Nephron progenitor cell (in vitro differentiated cells): ENCODE measurements at regions not wholly inside any gene's neighbourhood (a gene's known extent, or its start where the extent isn't known, plus 50 kb on each side); places are given as distances from the start of the nearest gene placed in this dataset.
A peak's percentile ranks its signal among the peaks of the same experiment; 100 is the strongest.

Experiments
- DNase-seq: peaks from one replicate; pipeline ENCODE4 v3.0.0; 2021
- H3K27ac Mint-ChIP-seq: 2 replicates; pipeline ENCODE4 v1.8.0; 2021; ENCODE audit warnings: mild to moderate bottlenecking, moderate library complexity, mixed read lengths
- H3K27me3 Mint-ChIP-seq: 2 replicates; pipeline ENCODE4 v1.8.0; 2021; ENCODE audit warnings: mild to moderate bottlenecking, low read depth, mixed read lengths; ENCODE audit not compliant: poor library complexity
- H3K36me3 Mint-ChIP-seq: 2 replicates; pipeline ENCODE4 v1.8.0; 2021; ENCODE audit warnings: low read depth, mixed read lengths
- H3K4me1 Mint-ChIP-seq: 2 replicates; pipeline ENCODE4 v1.8.0; 2021; ENCODE audit warnings: mixed read lengths
- H3K4me3 Mint-ChIP-seq: 2 replicates; pipeline ENCODE4 v1.8.0; 2021; ENCODE audit warnings: mild to moderate bottlenecking, moderate library complexity, mixed read lengths
- H3K9me3 Mint-ChIP-seq: 2 replicates; pipeline ENCODE4 v1.8.0; 2021; ENCODE audit warnings: mild to moderate bottlenecking, moderate library complexity, mixed read lengths
- CTCF ChIP-seq: fragments of 200-600 bp; sonication (generic); IDR thresholded peaks from 2 replicates; pipeline ENCODE4 v1.5.0; 2021; ENCODE audit warnings: antibody characterized with exemption

- no peak overlapping the region for H3K27ac Mint-ChIP-seq
- H3K4me1 Mint-ChIP-seq = no peaks in the 10 kb centered on the region
- no peaks in the 10 kb centered on the region for H3K36me3 Mint-ChIP-seq
- no peaks in the 10 kb centered on the region for H3K27me3 Mint-ChIP-seq
- H3K4me3 Mint-ChIP-seq = no peak overlapping the region
- H3K9me3 Mint-ChIP-seq = no peaks in the 10 kb centered on the region
- no peak for DNase-seq
- TF ChIP-seq CTCF = no peak
Observed at GRCh38 chr4:130356873-130357272, 1260.9 kb downstream of the C4orf33 start.

GRCh38 chr4:130359542-130359941 is 1263.6 kb downstream of the C4orf33 start:
- TF ChIP-seq CTCF = peak; percentile 36
- no peaks in the 10 kb centered on the region for H3K4me1 Mint-ChIP-seq
- H3K27me3 Mint-ChIP-seq = no peaks in the 10 kb centered on the region
- no peaks in the 10 kb centered on the region for H3K9me3 Mint-ChIP-seq
- DNase-seq = no peak
- H3K36me3 Mint-ChIP-seq = no peaks in the 10 kb centered on the region
- H3K4me3 Mint-ChIP-seq = no peak overlapping the region
- H3K27ac Mint-ChIP-seq = no peak overlapping the region

- Mint-ChIP-seq H3K9me3 (no peaks in the 10 kb centered on the region), H3K27ac (no peak overlapping the region), H3K4me3 (no peak overlapping the region), H3K36me3 (no peaks in the 10 kb centered on the region), H3K27me3 (no peaks in the 10 kb centered on the region), H3K4me1 (no peaks in the 10 kb centered on the region)
- no peak for DNase-seq
- no peak for TF ChIP-seq CTCF
Observed at GRCh38 chr4:130361616-130362015, 1265.7 kb downstream of the C4orf33 start.

- Mint-ChIP-seq H3K27ac (no peak overlapping the region), H3K4me3 (no peak overlapping the region), H3K27me3 (no peaks in the 10 kb centered on the region), H3K36me3 (no peaks in the 10 kb centered on the region), H3K9me3 (peaks cover 4% of the 10 kb centered on the region), H3K4me1 (no peaks in the 10 kb centered on the region)
- no peak for DNase-seq
- no peak for TF ChIP-seq CTCF
Observed at GRCh38 chr4:130368668-130369067, 1272.7 kb downstream of the C4orf33 start.

GRCh38 chr4:130393231-130393630 is 1297.3 kb downstream of the C4orf33 start:
- TF ChIP-seq CTCF = no peak
- no peak for DNase-seq
- no peaks in the 10 kb centered on the region for H3K36me3 Mint-ChIP-seq

GRCh38 chr4:130393642-130394041 is 1297.7 kb downstream of the C4orf33 start:
- Mint-ChIP-seq H3K9me3 (no peaks in the 10 kb centered on the region), H3K36me3 (no peaks in the 10 kb centered on the region), H3K27me3 (no peaks in the 10 kb centered on the region), H3K4me1 (no peaks in the 10 kb centered on the region), H3K4me3 (no peak overlapping the region), H3K27ac (no peak overlapping the region)
- no peak for TF ChIP-seq CTCF
- DNase-seq = no peak

More at GRCh38 chr4:130393231-130393630, 1297.3 kb downstream of the C4orf33 start:
- Mint-ChIP-seq H3K27ac (no peak overlapping the region), H3K27me3 (no peaks in the 10 kb centered on the region), H3K4me1 (no peaks in the 10 kb centered on the region), H3K9me3 (no peaks in the 10 kb centered on the region), H3K4me3 (no peak overlapping the region)
